SK-N-SH treated with all-trans-retinoic acid at 6 μM for 48 hours (cell line): ENCODE measurements at regions not wholly inside any gene's neighbourhood (a gene's known extent, or its start where the extent isn't known, plus 50 kb on each side); places are given as distances from the start of the nearest gene placed in this dataset.
"Not testable (repeated sequence)": the region's sequence is repeated elsewhere in the genome, so short reads cannot be mapped to it uniquely, and the experiment has no call there.

Experiments
- ATAC-seq: fragments of 200-7000 bp; cut with Tn5 transposase; 3 replicates; pipeline ENCODE4 v1.9.1; 2020; ENCODE audit warnings: mild to moderate bottlenecking, moderate library complexity
- ISL1 ChIP-seq: fragments of 250-450 bp; sonication (Bioruptor Pico); IDR thresholded peaks from 2 replicates; pipeline ENCODE4 v2.1.2; 2022; ENCODE audit warnings: mild to moderate bottlenecking, moderate library complexity

DNA sequence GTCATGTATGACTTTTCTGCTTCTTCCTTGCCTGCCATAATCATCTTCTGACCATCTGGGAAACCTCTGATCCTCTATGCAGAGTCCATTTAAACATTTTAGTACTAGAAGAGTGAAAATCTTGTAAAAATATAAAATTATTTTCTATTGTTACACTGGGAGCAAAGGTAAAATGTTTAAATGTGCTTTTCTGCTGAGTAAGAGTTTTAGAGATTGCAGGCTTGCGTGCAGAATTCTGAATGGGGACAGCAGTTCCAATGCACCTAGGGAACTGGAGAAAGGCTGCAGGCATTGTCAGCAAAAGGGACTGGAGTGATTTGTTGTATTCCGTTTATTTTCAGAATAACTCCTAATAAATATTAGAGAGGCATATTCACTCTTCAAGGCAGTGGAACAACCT is 180.7 kb downstream of the ZNF37A start:
- ATAC-seq = not testable (repeated sequence)

DNA sequence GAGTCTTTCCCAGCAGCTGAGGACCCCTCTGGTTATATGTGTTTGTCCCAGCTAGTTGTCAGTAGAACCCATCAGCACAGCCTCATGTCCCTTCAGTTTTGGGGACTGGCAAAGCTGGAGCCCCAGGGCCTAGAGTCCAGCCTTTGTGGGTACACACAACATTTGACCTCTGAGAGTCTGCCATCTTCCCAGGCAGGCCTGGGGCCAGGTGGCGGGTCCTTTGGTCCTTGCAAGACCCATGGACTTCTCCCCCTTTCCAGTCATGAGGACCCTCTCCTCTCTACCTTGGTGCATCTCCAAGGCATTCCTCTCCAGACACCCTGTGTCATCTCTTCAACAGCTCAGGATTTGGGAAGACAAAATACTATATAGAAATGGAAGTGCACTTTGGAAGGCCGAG is 198.4 kb downstream of the ZNF37A start:
- not testable (repeated sequence) for ATAC-seq

DNA sequence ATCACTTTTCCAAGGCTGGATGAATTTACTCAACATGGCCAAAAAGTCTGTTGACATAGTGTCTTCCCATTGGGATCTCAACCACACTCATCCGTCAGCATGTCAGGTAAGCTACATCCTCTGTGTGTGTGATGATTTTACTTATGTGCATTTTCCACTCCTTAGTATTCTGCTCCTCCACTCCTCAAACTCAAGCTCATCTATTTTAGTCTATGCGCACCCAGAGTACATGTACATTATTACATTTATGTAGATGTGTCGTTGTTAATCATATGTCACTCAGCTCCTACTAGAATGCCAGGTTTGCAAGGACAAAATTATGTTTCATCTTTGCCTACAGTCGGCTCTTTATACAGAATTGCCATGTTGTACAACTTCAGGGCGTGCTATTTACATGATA is 216.0 kb downstream of the ZNF37A start:
- ATAC-seq = not testable (repeated sequence)

DNA sequence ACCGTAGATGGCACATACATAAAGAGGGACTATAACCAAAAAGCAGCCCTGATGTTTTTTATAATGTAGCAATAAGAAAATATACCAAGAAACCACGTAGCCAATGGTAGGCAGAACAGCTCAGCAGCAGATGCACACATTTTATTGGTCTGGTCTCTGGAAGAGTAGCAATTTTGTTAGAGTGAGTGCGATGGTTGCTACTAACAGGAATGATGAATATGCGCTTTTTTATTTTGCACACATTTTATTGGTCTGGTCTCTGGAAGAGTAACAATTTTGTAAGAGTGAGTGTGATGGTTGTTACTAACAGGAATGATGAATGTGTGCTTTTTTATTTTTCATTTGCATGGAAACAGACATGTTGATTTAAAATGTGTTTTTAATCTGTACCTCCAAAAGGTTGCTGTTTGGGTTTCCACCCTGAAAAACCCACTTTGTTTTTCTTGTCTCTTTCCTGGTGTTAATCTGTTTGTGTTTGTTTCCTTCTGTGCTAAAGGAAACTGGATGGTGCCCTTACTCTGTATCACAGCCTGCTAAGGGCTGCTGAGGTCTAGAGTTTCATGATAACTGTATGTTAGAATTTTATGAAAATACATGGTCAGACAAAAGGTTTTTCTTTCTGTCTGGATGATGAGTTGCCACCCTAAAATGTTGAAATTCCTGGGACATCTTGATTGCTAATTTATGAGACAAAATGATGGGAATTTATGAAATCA is 221.1 kb downstream of the ZNF37A start:
- not testable (repeated sequence) for ATAC-seq

DNA sequence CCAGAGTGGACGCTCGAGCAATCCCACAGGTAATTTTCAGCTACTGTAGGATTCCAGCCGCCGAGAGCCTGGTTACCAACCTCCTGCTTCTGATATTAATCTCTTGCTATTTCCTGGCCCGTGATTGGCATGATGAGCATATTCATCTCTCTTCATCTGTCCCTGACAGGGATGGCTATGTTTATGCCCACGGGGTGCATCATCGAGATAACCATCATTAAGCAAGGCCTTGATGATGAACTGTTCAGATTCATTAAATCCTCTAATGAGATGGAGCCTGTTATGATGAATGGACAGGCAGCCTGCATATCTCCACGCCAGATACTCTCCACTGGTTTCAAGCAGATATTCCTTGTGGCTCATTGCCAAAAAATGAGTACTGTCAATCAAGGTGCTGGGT is 227.3 kb downstream of the ZNF37A start:
- ATAC-seq = not testable (repeated sequence)

DNA sequence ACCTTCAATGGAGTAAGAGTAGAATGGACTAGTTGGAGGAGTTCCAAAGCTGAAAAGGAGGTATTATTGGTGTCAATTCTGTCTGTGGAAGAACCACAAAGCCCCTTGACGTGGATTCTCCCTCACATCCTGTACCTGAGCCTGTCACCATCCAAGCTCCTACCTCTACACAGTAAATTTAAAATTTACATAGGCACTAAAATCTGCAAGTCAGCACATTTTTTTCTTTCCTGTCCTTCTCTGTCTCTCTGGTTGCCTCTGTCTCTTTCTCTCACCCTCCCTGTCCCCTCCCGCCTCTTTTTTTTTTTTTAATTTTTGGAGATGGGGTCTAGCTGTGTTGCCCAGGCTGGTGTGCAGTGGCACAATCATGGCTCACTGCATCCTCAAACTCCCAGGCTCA is 236.2 kb downstream of the ZNF37A start:
- ATAC-seq = not testable (repeated sequence)

DNA sequence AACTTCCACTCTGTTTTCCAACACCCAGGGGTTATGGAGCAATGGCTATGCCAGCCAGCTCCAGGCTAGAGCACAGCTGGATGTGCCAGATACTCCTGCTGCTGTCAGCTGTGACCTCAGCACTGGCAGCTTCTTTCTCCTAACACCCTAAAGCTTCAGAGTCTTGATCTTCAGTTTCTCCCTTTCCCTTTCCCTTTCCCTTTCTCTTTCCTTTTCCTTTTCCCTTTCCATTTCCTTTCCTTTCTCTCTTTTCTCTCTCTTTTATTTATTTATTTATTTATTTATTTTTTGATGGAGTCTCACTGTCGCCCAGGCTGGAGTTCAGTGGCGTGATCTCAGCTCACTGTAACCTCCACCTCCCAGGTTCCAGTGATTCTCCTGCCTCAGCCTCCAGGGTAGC is 237.0 kb downstream of the ZNF37A start:
- not testable (repeated sequence) for ATAC-seq

DNA sequence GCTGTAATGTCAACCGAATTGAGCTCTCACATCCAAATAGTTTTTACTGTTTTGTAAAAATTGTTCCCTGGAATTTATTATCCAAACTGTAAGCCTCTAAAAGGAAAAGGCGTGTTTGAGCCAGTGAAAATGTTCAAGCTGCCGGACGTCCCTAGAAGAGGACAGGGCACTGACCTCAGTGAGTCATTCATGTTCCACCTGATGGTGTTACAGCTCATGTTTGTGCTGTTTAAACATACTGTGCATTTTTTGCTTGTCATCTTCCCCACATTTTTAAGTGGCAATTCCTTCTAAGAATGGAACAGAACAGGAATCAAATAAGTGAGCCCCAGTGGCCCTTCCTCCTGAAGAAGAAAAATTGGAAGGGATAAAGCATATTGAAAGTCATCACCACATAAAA is 239.6 kb downstream of the ZNF37A start:
- ATAC-seq = not testable (repeated sequence)

DNA sequence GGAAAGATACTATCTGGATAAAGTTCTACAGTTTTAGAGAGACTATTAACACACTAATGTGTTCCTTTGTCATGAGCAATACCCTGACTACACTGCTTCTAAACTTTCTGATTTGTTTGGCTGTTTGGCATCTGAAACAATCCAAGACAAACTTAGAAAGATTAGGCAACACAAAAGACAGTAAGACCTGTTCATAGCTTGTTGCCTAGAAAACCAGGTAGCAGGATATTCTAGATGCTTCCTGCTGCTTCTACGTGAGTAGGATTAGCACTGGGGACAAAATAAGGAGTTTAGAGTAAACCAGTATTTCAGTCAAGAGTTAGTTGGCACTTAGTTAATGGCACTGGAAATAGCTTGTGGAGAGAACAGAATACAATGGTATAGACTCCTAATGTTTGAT is 256.5 kb downstream of the ZNF37A start:
- ATAC-seq = not testable (repeated sequence)

DNA sequence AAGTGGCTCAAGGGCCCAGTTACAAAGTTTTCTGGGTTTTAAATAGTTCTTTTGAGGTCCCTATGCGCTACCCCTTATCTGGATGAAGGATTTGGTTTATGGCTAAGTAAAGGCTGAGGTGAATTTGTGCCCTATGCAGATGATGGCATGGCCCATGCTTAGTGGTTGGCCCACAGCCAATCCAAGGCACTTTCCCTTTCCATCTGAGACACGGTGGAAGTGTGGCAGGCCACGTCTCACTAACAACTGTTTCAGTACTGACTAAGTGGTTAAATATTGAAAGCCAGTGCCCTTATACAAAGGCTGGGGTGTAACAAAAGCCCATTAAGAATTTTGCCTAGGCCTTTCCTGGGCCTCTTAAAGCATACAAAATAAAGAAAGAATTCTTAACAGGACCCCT is 260.3 kb downstream of the ZNF37A start:
- not testable (repeated sequence) for ATAC-seq

DNA sequence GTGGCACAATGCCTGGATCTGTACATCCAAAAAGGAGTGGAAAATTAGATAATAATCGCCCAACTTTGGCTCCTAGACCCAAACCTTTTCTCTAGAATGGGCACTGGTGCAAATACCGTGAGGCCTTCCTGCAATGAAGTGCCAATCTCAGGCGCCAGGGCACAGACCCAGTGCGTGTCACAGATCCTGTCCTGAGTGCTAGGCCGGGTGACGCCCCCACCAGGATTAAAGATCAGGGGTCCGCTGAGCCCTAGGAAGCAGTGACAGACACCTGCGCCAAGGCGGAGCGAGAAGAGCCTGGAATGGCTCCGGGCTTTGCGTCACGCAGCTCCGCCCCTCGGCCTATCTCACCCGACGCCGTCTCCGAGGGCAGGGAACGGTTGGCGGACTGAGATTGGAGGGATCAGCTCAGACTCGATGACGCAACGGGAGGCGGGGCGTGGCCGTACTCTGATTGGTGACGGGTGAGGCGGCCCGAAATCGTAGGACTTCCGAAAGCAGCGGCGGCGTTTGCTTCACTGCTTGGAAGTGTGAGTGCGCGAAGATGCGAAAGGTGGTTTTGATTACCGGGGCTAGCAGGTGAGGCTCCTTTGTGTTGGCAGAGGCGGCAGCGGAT is 261.9 kb downstream of the ZNF37A start:
- ATAC-seq = peak; percentile 100

DNA sequence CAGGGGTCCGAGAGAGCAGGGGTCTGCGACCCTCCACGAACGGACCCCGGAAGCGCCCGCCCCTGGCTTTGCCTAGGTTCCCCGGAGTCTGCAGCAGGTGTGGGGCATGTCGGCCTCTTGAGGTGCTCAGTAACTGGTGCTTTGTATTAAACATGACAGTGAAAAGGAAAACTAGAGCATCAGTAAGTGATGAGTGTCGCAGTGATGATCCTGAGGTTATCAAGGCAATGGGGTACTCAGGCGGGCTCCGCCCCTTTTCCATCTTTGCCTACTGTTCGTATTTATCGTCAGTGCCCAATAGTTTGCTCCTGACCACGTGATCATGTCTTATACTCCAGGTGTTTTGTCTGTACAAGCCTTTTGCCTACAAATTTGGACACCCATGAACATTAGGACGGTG is 262.4 kb downstream of the ZNF37A start:
- peak; percentile 75 for ATAC-seq

DNA sequence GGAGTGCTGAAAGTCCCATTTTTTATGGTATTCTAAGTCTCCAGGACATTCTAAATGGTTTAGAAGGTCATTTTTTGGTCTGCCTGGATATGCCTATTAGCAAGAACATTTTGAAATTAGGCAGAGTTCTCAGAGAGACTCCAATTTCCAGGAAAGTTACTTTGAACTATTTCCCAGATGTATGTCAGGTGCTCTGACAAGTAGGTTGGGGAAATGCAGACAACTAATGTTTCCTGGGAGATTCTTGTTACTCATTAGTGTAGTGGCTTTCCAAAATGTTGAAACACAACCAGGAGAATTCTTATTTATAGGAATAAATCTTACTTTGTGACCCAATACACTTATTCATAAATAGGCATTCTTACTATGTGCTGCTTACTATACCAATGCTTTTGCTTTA is 268.4 kb downstream of the ZNF37A start:
- not testable (repeated sequence) for ATAC-seq

DNA sequence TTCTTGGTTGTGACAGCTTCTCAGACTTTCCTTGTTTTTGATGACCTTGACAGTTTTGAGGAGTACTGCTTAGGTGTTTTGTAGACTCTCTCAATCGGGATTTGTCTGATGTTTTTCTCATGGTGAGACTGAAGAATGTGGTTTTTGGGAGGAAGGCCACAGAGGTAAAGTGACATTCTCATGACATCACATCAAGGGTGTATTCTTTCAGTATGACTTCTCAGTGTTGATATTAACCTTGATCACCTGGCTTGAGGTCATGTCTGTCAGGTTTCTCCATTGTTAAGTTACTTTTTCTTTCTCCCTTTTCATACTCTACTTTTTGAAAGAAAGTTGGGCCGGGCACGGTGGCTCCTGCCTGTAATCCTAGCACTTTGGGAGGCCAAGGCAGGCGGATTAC is 269.9 kb downstream of the ZNF37A start:
- not testable (repeated sequence) for ATAC-seq

DNA sequence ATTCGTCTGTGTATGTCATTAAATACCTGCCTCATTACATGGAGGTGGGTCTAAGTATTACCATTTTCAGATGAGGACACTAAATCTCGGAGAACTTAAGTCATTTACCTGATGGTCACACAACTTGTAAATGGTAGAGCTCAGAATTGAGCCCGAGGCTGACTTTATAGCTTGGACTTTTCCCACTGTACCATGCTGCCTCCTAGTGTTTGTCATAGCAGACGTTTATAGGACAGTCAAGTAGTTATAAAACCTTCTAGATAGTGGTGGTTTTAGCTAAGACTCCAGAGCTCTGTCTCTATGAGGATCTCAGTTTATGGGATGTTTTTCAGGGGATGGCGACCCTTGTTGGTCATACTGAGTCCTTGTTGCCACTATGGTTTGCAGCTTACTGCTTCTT is 271.8 kb downstream of the ZNF37A start:
- peak; percentile 89 for ATAC-seq

DNA sequence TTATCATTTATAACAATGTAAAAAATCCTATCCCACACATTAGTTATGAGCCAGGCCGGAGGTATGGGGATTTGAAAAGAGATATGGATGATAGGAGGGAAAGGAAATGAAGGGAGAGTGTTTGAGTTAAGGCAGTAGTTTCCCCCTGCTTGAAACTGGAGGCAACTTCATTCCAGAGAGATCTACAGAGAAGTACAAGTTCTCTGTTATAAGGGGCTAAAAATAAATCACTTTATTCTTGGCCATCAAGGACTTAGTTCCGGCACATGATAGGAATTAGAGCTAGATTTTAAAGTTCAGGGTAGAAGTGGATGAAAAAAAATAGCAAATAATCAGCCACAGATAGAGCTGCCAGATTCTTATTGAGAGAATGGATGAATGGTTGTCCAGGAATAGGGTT is 289.7 kb downstream of the ZNF37A start:
- ATAC-seq = not testable (repeated sequence)

DNA sequence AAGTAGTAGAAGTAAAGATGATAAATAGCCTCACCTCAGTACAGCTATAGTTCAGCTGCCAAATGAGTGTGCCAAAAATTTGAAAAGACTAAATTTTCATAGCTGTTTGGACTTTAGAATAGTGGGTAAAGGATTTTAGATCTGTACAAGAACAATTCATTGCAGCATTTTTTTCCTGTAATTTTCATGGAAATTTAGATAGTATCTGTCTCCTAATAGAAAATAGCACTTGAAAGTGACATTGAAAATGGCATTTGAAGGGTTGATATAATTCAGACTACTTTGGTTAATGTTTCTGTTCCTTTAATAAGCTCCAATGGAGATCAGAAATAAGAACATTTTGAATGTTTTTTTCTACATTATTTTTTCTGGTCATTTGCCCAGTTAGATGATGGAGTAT is 292.7 kb downstream of the ZNF37A start:
- ATAC-seq = not testable (repeated sequence)
- TF ChIP-seq ISL1 (CRISPR knock-in tag) = peak; percentile 90

DNA sequence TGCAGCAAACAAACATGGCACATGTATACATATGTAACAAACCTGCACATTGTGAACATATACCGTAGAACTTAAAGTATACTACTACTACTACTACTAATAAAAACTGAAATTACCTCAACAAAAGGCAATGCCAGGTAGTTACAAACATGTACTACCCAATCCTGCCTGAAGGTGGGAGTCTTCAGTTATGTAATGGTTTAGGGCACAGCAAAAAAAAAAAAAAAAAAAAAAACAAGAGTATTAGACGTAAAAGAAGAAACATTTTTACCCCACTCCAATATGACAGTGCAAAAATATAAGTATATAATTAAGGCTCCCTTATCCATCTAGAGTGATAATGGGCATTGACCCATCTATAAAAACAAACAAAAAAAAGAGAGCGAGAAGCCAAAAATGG is 296.6 kb downstream of the ZNF37A start:
- not testable (repeated sequence) for ATAC-seq

DNA sequence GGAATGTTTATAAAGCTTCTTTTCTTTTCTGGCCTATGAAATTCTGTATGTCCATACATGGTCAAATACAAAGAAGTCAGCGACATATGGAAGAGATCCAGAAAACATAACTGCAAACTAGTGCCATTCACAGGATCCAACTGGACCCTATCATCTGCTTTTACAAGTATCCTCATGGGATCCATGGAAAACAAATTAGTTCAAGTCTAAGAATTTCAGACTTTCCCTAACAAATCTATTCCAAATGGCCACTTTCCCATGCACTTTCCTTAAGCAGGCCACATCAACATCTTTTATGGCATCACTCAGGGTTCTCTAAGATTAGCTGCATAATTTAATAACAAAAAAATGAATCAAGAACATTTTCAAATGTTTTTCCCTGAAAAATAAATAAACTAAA is 301.3 kb downstream of the ZNF37A start:
- ATAC-seq = not testable (repeated sequence)

DNA sequence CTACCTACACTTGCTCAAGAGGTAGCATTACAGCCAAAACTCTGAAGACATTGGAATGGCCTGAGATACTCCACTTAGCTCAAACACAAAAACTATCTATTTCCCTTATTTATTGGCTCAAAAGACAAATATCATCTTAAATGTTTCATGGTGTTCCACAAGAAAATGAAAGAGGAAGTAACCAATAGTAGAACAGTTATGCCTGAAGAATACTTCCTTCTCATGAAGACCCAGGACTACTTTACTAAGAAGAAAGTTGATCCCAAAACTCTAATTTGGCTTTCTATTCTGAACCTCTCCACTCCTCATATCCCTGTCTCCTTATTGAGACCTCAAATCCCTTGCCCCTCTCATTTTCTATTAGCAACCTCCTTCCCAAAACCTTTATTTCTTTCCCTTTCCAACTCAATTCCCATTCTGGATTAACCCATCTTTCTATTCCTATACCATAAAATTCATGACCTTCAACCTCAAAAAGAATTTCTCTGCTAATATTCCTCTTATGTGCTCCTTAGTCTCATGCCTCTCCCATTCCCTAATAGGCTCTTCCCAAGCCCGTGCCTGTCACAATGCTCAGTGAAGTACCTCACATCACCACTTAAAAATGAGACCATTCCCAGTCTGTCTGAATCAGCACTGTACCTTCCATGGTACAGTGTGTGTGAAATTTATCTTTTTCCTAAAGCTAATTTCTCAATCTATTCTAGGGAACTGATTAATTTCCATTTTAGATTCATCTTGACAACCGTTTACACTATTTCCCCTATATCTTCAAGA is 302.2 kb downstream of the ZNF37A start:
- ATAC-seq = peak; percentile 25; the same call in 1 of the 3 replicates

DNA sequence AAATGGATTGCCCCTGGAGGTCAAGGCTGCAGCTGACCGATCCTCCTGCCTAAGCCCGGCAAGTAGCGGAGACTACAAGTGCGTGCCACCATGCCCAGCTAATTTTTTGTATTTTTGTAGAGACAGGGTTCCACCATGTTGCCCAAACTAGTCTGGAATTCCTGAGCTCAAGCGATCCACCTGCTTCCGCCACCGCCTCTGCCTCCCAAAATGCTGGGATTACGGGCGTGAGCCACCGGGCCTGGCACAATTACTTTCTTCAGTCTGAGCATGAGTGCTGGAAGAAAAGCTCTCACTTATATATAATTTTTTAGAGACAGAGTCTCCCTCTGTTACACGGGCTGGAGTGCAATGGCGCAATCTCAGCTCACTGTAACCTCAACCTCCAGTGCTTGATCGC is 307.4 kb downstream of the ZNF37A start:
- not testable (repeated sequence) for ATAC-seq

DNA sequence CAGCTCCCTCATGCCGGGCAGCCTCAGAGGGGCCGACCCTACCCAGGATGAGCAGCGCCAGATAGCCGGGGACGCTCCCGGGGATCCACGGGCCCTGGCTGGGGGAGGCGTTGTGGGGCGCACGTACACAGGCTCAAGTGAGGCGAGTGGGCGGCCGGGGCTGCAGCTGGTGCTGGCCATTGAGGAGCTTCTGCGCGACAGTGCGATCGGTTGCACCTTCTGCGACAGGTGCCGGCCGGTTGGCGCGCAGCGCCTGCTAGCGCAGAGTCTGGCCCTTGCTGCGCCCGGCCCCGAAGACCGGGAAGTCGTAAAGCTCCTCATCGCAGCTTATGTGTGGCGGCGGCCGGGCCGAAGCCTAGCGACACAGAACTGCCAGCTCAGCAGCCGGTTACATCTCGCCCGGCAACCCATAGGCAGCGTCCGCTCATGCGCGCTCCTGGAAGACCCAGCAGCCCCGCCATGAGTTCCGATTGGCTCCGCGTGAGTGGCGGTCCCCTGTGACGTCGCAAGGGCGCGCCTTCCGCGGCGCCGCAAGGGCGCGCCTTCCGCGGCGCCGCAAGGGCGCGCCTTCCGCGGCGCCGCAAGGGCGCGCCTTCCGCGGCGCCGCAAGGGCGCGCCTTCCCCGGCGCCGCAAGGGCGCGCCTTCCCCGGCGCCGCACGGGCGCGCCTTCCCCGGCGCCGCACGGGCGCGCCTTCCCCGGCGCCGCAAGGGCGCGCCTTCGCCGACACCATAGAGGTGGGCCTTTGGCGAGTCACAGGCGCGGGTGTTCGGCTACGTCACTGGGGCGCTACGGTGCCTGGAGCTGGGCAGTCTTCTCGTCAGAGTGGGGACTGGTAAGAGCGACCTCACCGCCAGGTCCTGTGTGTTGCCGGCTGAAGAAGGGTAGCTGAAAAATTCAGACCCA is 308.6 kb downstream of the ZNF37A start:
- peak; percentile 100 for ATAC-seq
